ENCODE measurements at regions not wholly inside any gene's neighbourhood (a gene's known extent, or its start where the extent isn't known, plus 50 kb on each side); places are given as distances from the start of the nearest gene placed in this dataset.

DNA sequence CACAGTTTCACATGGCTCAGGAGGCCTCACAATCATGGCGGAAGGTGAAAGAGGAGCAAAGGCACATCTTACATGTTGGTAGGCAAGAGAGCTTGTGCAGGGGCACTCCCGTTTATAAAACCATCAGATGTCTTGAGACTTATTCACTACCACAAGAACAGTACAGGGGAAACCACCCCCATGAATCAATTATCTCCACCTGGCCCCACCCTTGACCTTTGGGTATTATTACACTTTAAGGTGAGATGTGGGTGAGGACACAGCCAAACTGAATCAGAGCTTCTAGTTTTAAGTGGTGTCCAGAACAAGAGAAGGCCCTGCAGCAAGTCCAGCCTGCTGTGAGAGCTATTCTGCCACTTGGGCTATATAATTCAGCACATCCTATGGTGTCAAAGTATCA lies 493.7 kb downstream of the ETS1 start:
- Histone ChIP-seq H4K20me1 (ENCODE audit: insufficient read depth) (no peaks in the 10 kb centered on the region), H2AFZ (ENCODE audit: low read depth, low read length) (no peak overlapping the region), H3K4me3 (ENCODE audit: low read length) (no peak overlapping the region), H3K27ac (ENCODE audit: low read length) (no peak overlapping the region), H3K4me2 (ENCODE audit: low read length) (no peak overlapping the region), H3K79me2 (replicated peaks; ENCODE audit: insufficient read depth, low read length) (no peaks in the 10 kb centered on the region), H3K27me3 (ENCODE audit: insufficient read depth, low read depth, low read length) (no peaks in the 10 kb centered on the region), H3K9me3 (ENCODE audit: low read length) (no peaks in the 10 kb centered on the region), H3K9me2 (ENCODE audit: insufficient read depth, low read length) (no peaks in the 10 kb centered on the region), H3F3A (ENCODE audit: insufficient read depth, low read length, poor library complexity, severe bottlenecking) (no peaks in the 10 kb centered on the region), H3K36me3 (ENCODE audit: insufficient read depth, low read length) (no peaks in the 10 kb centered on the region), H3K9ac (ENCODE audit: low read length) (no peak overlapping the region)
- TF ChIP-seq, protein P1, sequence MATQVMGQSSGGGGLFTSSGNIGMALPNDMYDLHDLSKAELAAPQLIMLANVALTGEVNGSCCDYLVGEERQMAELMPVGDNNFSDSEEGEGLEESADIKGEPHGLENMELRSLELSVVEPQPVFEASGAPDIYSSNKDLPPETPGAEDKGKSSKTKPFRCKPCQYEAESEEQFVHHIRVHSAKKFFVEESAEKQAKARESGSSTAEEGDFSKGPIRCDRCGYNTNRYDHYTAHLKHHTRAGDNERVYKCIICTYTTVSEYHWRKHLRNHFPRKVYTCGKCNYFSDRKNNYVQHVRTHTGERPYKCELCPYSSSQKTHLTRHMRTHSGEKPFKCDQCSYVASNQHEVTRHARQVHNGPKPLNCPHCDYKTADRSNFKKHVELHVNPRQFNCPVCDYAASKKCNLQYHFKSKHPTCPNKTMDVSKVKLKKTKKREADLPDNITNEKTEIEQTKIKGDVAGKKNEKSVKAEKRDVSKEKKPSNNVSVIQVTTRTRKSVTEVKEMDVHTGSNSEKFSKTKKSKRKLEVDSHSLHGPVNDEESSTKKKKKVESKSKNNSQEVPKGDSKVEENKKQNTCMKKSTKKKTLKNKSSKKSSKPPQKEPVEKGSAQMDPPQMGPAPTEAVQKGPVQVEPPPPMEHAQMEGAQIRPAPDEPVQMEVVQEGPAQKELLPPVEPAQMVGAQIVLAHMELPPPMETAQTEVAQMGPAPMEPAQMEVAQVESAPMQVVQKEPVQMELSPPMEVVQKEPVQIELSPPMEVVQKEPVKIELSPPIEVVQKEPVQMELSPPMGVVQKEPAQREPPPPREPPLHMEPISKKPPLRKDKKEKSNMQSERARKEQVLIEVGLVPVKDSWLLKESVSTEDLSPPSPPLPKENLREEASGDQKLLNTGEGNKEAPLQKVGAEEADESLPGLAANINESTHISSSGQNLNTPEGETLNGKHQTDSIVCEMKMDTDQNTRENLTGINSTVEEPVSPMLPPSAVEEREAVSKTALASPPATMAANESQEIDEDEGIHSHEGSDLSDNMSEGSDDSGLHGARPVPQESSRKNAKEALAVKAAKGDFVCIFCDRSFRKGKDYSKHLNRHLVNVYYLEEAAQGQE (IDR thresholded peaks at IDR 0.05; ENCODE audit: borderline replicate concordance) = no peak
- TF ChIP-seq RAD21 (conservative IDR thresholded peaks at IDR 0.05) = no peak
- TF ChIP-seq, protein P2, sequence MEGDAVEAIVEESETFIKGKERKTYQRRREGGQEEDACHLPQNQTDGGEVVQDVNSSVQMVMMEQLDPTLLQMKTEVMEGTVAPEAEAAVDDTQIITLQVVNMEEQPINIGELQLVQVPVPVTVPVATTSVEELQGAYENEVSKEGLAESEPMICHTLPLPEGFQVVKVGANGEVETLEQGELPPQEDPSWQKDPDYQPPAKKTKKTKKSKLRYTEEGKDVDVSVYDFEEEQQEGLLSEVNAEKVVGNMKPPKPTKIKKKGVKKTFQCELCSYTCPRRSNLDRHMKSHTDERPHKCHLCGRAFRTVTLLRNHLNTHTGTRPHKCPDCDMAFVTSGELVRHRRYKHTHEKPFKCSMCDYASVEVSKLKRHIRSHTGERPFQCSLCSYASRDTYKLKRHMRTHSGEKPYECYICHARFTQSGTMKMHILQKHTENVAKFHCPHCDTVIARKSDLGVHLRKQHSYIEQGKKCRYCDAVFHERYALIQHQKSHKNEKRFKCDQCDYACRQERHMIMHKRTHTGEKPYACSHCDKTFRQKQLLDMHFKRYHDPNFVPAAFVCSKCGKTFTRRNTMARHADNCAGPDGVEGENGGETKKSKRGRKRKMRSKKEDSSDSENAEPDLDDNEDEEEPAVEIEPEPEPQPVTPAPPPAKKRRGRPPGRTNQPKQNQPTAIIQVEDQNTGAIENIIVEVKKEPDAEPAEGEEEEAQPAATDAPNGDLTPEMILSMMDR (IDR thresholded peaks at IDR 0.05; ENCODE audit: poor library complexity, severe bottlenecking) = no peak
- no peak for TF ChIP-seq SMC3 (conservative IDR thresholded peaks at IDR 0.05; ENCODE audit: poor library complexity)
- no peak for TF ChIP-seq EP300 (conservative IDR thresholded peaks at IDR 0.05; ENCODE audit: poor library complexity, severe bottlenecking)
- no peak for TF ChIP-seq MXI1 (conservative IDR thresholded peaks at IDR 0.05; ENCODE audit: poor library complexity, severe bottlenecking)
- no peak for TF ChIP-seq TAF1 (IDR thresholded peaks at IDR 0.05; ENCODE audit: low read depth)
- TF ChIP-seq EZH2 (IDR thresholded peaks at IDR 0.05; ENCODE audit: borderline replicate concordance, insufficient read depth, low read length, poor library complexity, severe bottlenecking) = no peak
- TF ChIP-seq POLR2AphosphoS5 (IDR thresholded peaks at IDR 0.05) = no peak

DNA sequence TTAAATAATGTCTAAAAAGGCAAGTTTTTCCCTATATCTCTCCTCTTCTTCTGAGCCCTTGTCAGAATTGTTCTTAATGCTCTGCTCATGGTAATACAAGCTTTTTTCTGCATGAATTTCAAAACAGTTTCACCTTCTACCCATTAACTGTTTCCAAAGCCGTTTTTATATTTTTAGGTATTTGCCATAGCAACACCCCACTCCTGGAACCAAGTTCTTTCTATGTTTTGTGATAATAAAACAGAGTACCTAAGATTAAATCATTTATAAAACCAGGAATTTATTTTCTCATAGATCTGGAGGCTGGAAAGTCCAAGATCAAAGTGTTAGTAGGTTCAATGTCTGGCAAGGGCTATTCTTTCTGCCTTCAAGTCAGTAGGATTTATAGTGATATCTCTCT lies 497.4 kb downstream of the ETS1 start:
- H3K9me3 ChIP-seq (ENCODE audit: low read length) = no peaks in the 10 kb centered on the region
- H3K9ac ChIP-seq (ENCODE audit: low read length) = no peak overlapping the region
- H3K9me2 ChIP-seq (ENCODE audit: insufficient read depth, low read length) = no peaks in the 10 kb centered on the region
- H3K79me2 ChIP-seq (replicated peaks; ENCODE audit: insufficient read depth, low read length) = no peaks in the 10 kb centered on the region
- H3F3A ChIP-seq (ENCODE audit: insufficient read depth, low read length, poor library complexity, severe bottlenecking) = no peaks in the 10 kb centered on the region
- H3K27me3 ChIP-seq (ENCODE audit: insufficient read depth, low read depth, low read length) = no peaks in the 10 kb centered on the region
- H3K4me2 ChIP-seq (ENCODE audit: low read length) = no peak overlapping the region
- no peaks in the 10 kb centered on the region for H4K20me1 ChIP-seq (ENCODE audit: insufficient read depth)
- no peak overlapping the region for H3K27ac ChIP-seq (ENCODE audit: low read length)
- no peaks in the 10 kb centered on the region for H3K36me3 ChIP-seq (ENCODE audit: insufficient read depth, low read length)
- TF ChIP-seq TAF1 (IDR thresholded peaks at IDR 0.05; ENCODE audit: low read depth) (no peak), EZH2 (IDR thresholded peaks at IDR 0.05; ENCODE audit: borderline replicate concordance, insufficient read depth, low read length, poor library complexity, severe bottlenecking) (no peak), POLR2AphosphoS5 (IDR thresholded peaks at IDR 0.05) (no peak), RAD21 (conservative IDR thresholded peaks at IDR 0.05) (no peak), MXI1 (conservative IDR thresholded peaks at IDR 0.05; ENCODE audit: poor library complexity, severe bottlenecking) (no peak), SMC3 (conservative IDR thresholded peaks at IDR 0.05; ENCODE audit: poor library complexity) (no peak), EP300 (conservative IDR thresholded peaks at IDR 0.05; ENCODE audit: poor library complexity, severe bottlenecking) (no peak)
- TF ChIP-seq, protein P2 (IDR thresholded peaks at IDR 0.05; ENCODE audit: poor library complexity, severe bottlenecking) = no peak
- TF ChIP-seq, protein P1 (IDR thresholded peaks at IDR 0.05; ENCODE audit: borderline replicate concordance) = no peak
- no peak overlapping the region for H3K4me3 ChIP-seq (ENCODE audit: low read length)
- H2AFZ ChIP-seq (ENCODE audit: low read depth, low read length) = no peak overlapping the region
